ENCODE measurements at regions not wholly inside any gene's neighbourhood (a gene's known extent, or its start where the extent isn't known, plus 50 kb on each side); places are given as distances from the start of the nearest gene placed in this dataset.

GRCh38 chr13:54305377-54305776 lies 1276.8 kb downstream of the OLFM4 start:
- TF ChIP-seq ATF3 (IDR thresholded peaks at IDR 0.05; ENCODE audit: insufficient read depth, low read depth, low read length) (no peak), CTCF (IDR thresholded peaks at IDR 0.05; ENCODE audit: control extremely low read depth in 1 of 3, insufficient read depth in 1 of 3, low read depth in 1 of 3, low read length in 3 of 3) (peak; percentile 31 to 46 (median 35))

Data from H1 (cell line).